GM23338 (cell line): ENCODE measurements at regions not wholly inside any gene's neighbourhood (a gene's known extent, or its start where the extent isn't known, plus 50 kb on each side); places are given as distances from the start of the nearest gene placed in this dataset.

ENCODE experiments used
- ATAC-seq: fragments of 200-7000 bp; cut with Tn5 transposase; 3 replicates; pipeline ENCODE4 v1.9.1; 2020
- DNase-seq: peaks from one replicate; pipeline ENCODE4 v3.0.0-alpha.2; 2015; ENCODE audit warnings: low spot score
- H2AFZ ChIP-seq: fragments of 200-600 bp; sonication (generic); 2 replicates; pipeline ENCODE4 v1.8.0; 2016; ENCODE audit warnings: antibody characterized with exemption, mild to moderate bottlenecking, moderate library complexity
- H3F3A ChIP-seq: fragments of 200-600 bp; sonication (generic); replicated peaks from 2 replicates; pipeline ENCODE4 v1.8.0; 2017; ENCODE audit warnings: antibody characterized with exemption, mixed run types, low read depth
- H3K27ac ChIP-seq: fragments of 200-600 bp; sonication (generic); 2 replicates; pipeline ENCODE4 v1.6.1; 2016; ENCODE audit warnings: low read depth
- H3K27me3 ChIP-seq: fragments of 200-600 bp; sonication (generic); 2 replicates; pipeline ENCODE4 v1.8.0; 2016; ENCODE audit warnings: mild to moderate bottlenecking, mixed run types, moderate library complexity; ENCODE audit not compliant: insufficient read depth
- H3K36me3 ChIP-seq: fragments of 200-600 bp; sonication (generic); 2 replicates; pipeline ENCODE4 v1.8.0; 2016; ENCODE audit warnings: mild to moderate bottlenecking; ENCODE audit not compliant: insufficient read depth
- H3K4me1 ChIP-seq: fragments of 200-600 bp; sonication (generic); 2 replicates; pipeline ENCODE4 v1.8.0; 2016; ENCODE audit warnings: mild to moderate bottlenecking, moderate library complexity; ENCODE audit not compliant: insufficient read depth
- H3K4me2 ChIP-seq: fragments of 200-600 bp; sonication (generic); 2 replicates; pipeline ENCODE4 v1.7.1; 2017; ENCODE audit warnings: mixed run types
- H3K4me3 ChIP-seq: fragments of 200-600 bp; sonication (generic); 2 replicates; pipeline ENCODE4 v1.6.1; 2016; ENCODE audit warnings: mixed run types
- H3K79me2 ChIP-seq: fragments of 200-600 bp; sonication (generic); replicated peaks from 2 replicates; pipeline ENCODE4 v1.8.0; 2017; ENCODE audit warnings: mild to moderate bottlenecking; ENCODE audit not compliant: insufficient read depth
- H3K9me2 ChIP-seq: fragments of 200-600 bp; sonication (generic); 2 replicates; pipeline ENCODE4 v1.8.0; 2017; ENCODE audit not compliant: insufficient read depth
- H4K20me1 ChIP-seq: fragments of 200-600 bp; sonication (generic); replicated peaks from 2 replicates; pipeline ENCODE4 v1.8.0; 2017; ENCODE audit warnings: mild to moderate bottlenecking; ENCODE audit not compliant: insufficient read depth
- H3K27ac Mint-ChIP-seq: 2 replicates; pipeline ENCODE4 v1.8.0; 2020; ENCODE audit warnings: inconsistent platforms, mild to moderate bottlenecking, moderate library complexity, mixed read lengths
- H3K27me3 Mint-ChIP-seq: 3 replicates; pipeline ENCODE4 v1.8.0; 2022; ENCODE audit warnings: low read depth, mild to moderate bottlenecking, moderate library complexity, mixed read lengths, inconsistent platforms; ENCODE audit not compliant: insufficient read depth, poor library complexity
- H3K36me3 Mint-ChIP-seq: 3 replicates; pipeline ENCODE4 v1.8.0; 2021; ENCODE audit warnings: low read depth, mild to moderate bottlenecking, inconsistent platforms, moderate library complexity, mixed read lengths
- H3K4me1 Mint-ChIP-seq: 3 replicates; pipeline ENCODE4 v1.8.0; 2020; ENCODE audit warnings: mild to moderate bottlenecking, inconsistent platforms, mixed read lengths
- H3K4me3 Mint-ChIP-seq: 3 replicates; pipeline ENCODE4 v1.8.0; 2021; ENCODE audit warnings: moderate library complexity, mild to moderate bottlenecking, inconsistent platforms, mixed read lengths
- H3K9me3 Mint-ChIP-seq: 3 replicates; pipeline ENCODE4 v1.8.0; 2020; ENCODE audit warnings: moderate library complexity, mild to moderate bottlenecking, inconsistent platforms, mixed read lengths
- CREB1 ChIP-seq: fragments of 250-450 bp; sonication (Bioruptor Pico); IDR thresholded peaks from 2 replicates; pipeline ENCODE4 v1.5.0; 2020; ENCODE audit warnings: low read depth, mild to moderate bottlenecking, moderate library complexity
- JUNB ChIP-seq: IDR thresholded peaks from one replicate; pipeline ENCODE4 v1.6.1; 2016; ENCODE audit warnings: antibody characterized with exemption; ENCODE audit not compliant: unreplicated experiment
- STAT1 ChIP-seq: IDR thresholded peaks from one replicate; pipeline ENCODE4 v1.6.1; 2016; ENCODE audit warnings: antibody characterized with exemption; ENCODE audit not compliant: unreplicated experiment
- ZNF114 ChIP-seq: fragments of 250-450 bp; sonication (Bioruptor Pico); IDR thresholded peaks from 2 replicates; pipeline ENCODE4 v1.5.0; 2020; ENCODE audit warnings: mild to moderate bottlenecking, moderate library complexity
- TF ChIP-seq, protein P1 (sequence below), 2 experiments: fragments of 200-600 bp in 1 of 2; sonication (generic) in 1 of 2; conservative IDR thresholded peaks; 2 replicates each; pipeline versions ENCODE4 v1.5.1 to v1.6.1; 2016 to 2017; ENCODE audit warnings: antibody characterized with exemption in 2 of 2, low read depth in 2 of 2, mild to moderate bottlenecking in 2 of 2, moderate library complexity in 1 of 2

DNA sequence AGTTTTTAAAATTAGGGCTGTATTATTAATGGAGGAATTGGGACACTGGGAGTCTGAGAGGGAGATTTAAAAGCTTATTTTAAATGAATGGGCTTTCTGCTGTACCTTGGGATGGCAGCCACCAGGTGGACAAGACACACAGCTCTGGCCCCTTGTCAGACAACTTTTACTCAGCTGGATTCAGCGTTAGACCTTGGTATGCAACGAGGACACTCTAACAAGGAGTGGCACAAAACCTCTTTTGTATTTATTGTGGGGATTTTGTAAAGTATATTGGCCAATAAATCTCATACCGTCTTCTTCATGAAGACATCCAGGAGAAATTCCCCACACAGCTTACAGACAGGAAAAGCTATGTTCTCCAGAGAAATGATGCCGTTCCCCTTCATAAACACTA, 105.7 kb downstream of the LCA5 start:
- ATAC-seq (peak; percentile 91), DNase-seq (peak; percentile 68)
- Histone ChIP-seq H3F3A (no peaks in the 10 kb centered on the region), H3K36me3 (no peaks in the 10 kb centered on the region), H3K79me2 (no peaks in the 10 kb centered on the region), H4K20me1 (no peaks in the 10 kb centered on the region), H3K4me1 (peaks cover 4% of the 10 kb centered on the region; the same call in 1 of the 2 replicates), H3K4me2 (no peak overlapping the region), H3K27ac (no peak overlapping the region), H2AFZ (no peak overlapping the region), H3K4me3 (no peak overlapping the region), H3K9me2 (no peaks in the 10 kb centered on the region), H3K27me3 (no peaks in the 10 kb centered on the region)
- TF ChIP-seq ZNF114 (CRISPR knock-in tag): no peak
- TF ChIP-seq, protein P1, sequence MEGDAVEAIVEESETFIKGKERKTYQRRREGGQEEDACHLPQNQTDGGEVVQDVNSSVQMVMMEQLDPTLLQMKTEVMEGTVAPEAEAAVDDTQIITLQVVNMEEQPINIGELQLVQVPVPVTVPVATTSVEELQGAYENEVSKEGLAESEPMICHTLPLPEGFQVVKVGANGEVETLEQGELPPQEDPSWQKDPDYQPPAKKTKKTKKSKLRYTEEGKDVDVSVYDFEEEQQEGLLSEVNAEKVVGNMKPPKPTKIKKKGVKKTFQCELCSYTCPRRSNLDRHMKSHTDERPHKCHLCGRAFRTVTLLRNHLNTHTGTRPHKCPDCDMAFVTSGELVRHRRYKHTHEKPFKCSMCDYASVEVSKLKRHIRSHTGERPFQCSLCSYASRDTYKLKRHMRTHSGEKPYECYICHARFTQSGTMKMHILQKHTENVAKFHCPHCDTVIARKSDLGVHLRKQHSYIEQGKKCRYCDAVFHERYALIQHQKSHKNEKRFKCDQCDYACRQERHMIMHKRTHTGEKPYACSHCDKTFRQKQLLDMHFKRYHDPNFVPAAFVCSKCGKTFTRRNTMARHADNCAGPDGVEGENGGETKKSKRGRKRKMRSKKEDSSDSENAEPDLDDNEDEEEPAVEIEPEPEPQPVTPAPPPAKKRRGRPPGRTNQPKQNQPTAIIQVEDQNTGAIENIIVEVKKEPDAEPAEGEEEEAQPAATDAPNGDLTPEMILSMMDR (conservative IDR thresholded peaks at IDR 0.05; ENCODE audit: low read depth in 2 of 2): peak; percentile 36 to 57; a peak in 3 of 4 replicates
- Mint-ChIP-seq H3K36me3 (no peaks in the 10 kb centered on the region), H3K4me3 (no peak overlapping the region), H3K9me3 (no peaks in the 10 kb centered on the region), H3K4me1 (peaks cover 19% of the 10 kb centered on the region), H3K27me3 (peaks cover 3% of the 10 kb centered on the region), H3K27ac (no peak overlapping the region)

GRCh38 chr6:79430913-79431536, 106.2 kb downstream of the LCA5 start:
- Histone ChIP-seq H3K27ac (no peak overlapping the region), H4K20me1 (no peaks in the 10 kb centered on the region), H3F3A (no peaks in the 10 kb centered on the region), H3K27me3 (no peaks in the 10 kb centered on the region), H3K4me2 (no peak overlapping the region), H3K9me2 (no peaks in the 10 kb centered on the region), H3K4me3 (no peak overlapping the region), H3K79me2 (no peaks in the 10 kb centered on the region), H2AFZ (peak overlapping the region; percentile 80; the same call in 1 of the 2 replicates), H3K36me3 (no peaks in the 10 kb centered on the region), H3K4me1 (peaks cover 4% of the 10 kb centered on the region; the same call in 1 of the 2 replicates)
- Mint-ChIP-seq H3K9me3 (no peaks in the 10 kb centered on the region), H3K36me3 (no peaks in the 10 kb centered on the region), H3K4me3 (no peak overlapping the region), H3K27ac (no peak overlapping the region), H3K4me1 (peaks cover 19% of the 10 kb centered on the region), H3K27me3 (peaks cover 3% of the 10 kb centered on the region)
- DNase-seq (peak; percentile 50), ATAC-seq (peak; percentile 88)
- no peak for TF ChIP-seq JUNB
- TF ChIP-seq ZNF114 (CRISPR knock-in tag): no peak
- TF ChIP-seq, protein P1 (conservative IDR thresholded peaks at IDR 0.05; ENCODE audit: low read depth in 2 of 2): peak in 1 of 2 experiments; percentile 32; a peak in 2 of 4 replicates

GRCh38 chr6:79427721-79428120, 109.5 kb downstream of the LCA5 start:
- H3K4me1 ChIP-seq: peaks cover 4% of the 10 kb centered on the region; the same call in 1 of the 2 replicates
- DNase-seq (no peak), ATAC-seq (no peak)
- no peaks in the 10 kb centered on the region for H3K36me3 ChIP-seq
- no peak overlapping the region for H3K4me2 ChIP-seq
- no peaks in the 10 kb centered on the region for H3F3A ChIP-seq
- H3K27me3 Mint-ChIP-seq: peaks cover 3% of the 10 kb centered on the region
- peaks cover 19% of the 10 kb centered on the region for H3K4me1 Mint-ChIP-seq
- no peak overlapping the region for H3K27ac Mint-ChIP-seq
- no peaks in the 10 kb centered on the region for H3K27me3 ChIP-seq
- no peak overlapping the region for H3K27ac ChIP-seq
- no peaks in the 10 kb centered on the region for H4K20me1 ChIP-seq
- no peak overlapping the region for H3K4me3 ChIP-seq
- H3K9me2 ChIP-seq: no peaks in the 10 kb centered on the region
- no peaks in the 10 kb centered on the region for H3K79me2 ChIP-seq
- H3K9me3 Mint-ChIP-seq: no peaks in the 10 kb centered on the region
- no peak overlapping the region for H2AFZ ChIP-seq
- no peaks in the 10 kb centered on the region for H3K36me3 Mint-ChIP-seq
- no peak overlapping the region for H3K4me3 Mint-ChIP-seq
- TF ChIP-seq CREB1 (CRISPR knock-in tag) (no peak), ZNF114 (CRISPR knock-in tag) (no peak), STAT1 (no peak)
